Breast epithelium (tissue), 4 donors: ENCODE measurements at regions not wholly inside any gene's neighbourhood (a gene's known extent, or its start where the extent isn't known, plus 50 kb on each side); places are given as distances from the start of the nearest gene placed in this dataset.
A peak's percentile ranks its signal among the peaks of the same experiment; 100 is the strongest.

Experiments used
- DNase-seq, 2 donors: peaks; one replicate each; pipeline ENCODE4 v3.0.0-alpha.2; 2019; ENCODE audit warnings: low spot score in 2 of 2
- H3K27ac ChIP-seq, 2 donors: fragments of 200-600 bp; sonication (generic) in 1 of 2; one replicate each; pipeline ENCODE4 v1.5.1; 2016 to 2019; ENCODE audit warnings: mild to moderate bottlenecking in 1 of 2
- H3K27me3 ChIP-seq, 2 donors: fragments of 200-600 bp; sonication (generic) in 1 of 2; one replicate each; pipeline versions ENCODE4 v1.5.1 to v1.6.0; 2017 to 2019; ENCODE audit warnings: control low read depth in 1 of 2, mild to moderate bottlenecking in 1 of 2
- H3K36me3 ChIP-seq: fragments of 200-600 bp; one replicate; pipeline ENCODE4 v1.5.1; 2019
- H3K4me1 ChIP-seq, 2 donors: fragments of 200-600 bp; sonication (generic); one replicate each; pipeline ENCODE4 v1.5.1; 2016 to 2019; ENCODE audit warnings: control low read depth in 1 of 2
- H3K4me3 ChIP-seq, 3 donors: fragments of 200-600 bp; sonication (generic); 1 replicate in 2 of 3; 2 replicates in 1 of 3; pipeline ENCODE4 v1.5.1; 2016 to 2019; ENCODE audit warnings: mild to moderate bottlenecking in 3 of 3, moderate library complexity in 2 of 3
- H3K9me3 ChIP-seq, 2 donors: fragments of 200-600 bp; sonication (generic) in 1 of 2; one replicate each; pipeline ENCODE4 v1.5.1; 2016 to 2019; ENCODE audit warnings: control low read depth in 1 of 2
- CTCF ChIP-seq, 3 donors: fragments of 450-650 bp; IDR thresholded peaks; one replicate each; pipeline ENCODE4 v1.5.1; 2016 to 2017; ENCODE audit warnings: antibody characterized with exemption in 3 of 3, mild to moderate bottlenecking in 3 of 3, moderate library complexity in 3 of 3
- POLR2A ChIP-seq: fragments of 450-650 bp; IDR thresholded peaks from one replicate; pipeline ENCODE4 v1.6.1; 2016; ENCODE audit warnings: antibody characterized with exemption, mild to moderate bottlenecking, moderate library complexity
- POLR2AphosphoS5 ChIP-seq, 3 donors: sonication (generic); formaldehyde crosslinking; IDR thresholded peaks; one replicate each; pipeline ENCODE4 v1.6.1; 2017; ENCODE audit warnings: antibody characterized with exemption in 3 of 3
- intact Hi-C: fragments of 100-400 bp; cut with DNase I; formaldehyde crosslinking; loops from one replicate; pipeline ENCODE4 v1.15.1; 2023; ENCODE audit warnings: low total_unique reads

- Histone ChIP-seq H3K4me3 (no peak overlapping the region), H3K27me3 (no peaks in the 10 kb centered on the region), H3K4me1 (no peaks in the 10 kb centered on the region), H3K9me3 (no peaks in the 10 kb centered on the region), H3K36me3 (no peaks in the 10 kb centered on the region), H3K27ac (no peak overlapping the region)
- no peak for TF ChIP-seq CTCF (IDR thresholded peaks at IDR 0.05)
- intact Hi-C loops = no loop called here
- peak in 1 of 2 donors; percentile 14 for DNase-seq
Measured at GRCh38 chr3:10555263-10555662, 49.9 kb upstream of the ATP2B2 start.

GRCh38 chr3:10556312-10556711 lies 50.9 kb upstream of the ATP2B2 start:
- H3K9me3 ChIP-seq = no peaks in the 10 kb centered on the region
- H3K27ac ChIP-seq = no peak overlapping the region
- intact Hi-C loops = no loop called here
- H3K36me3 ChIP-seq = no peaks in the 10 kb centered on the region
- H3K4me3 ChIP-seq = no peak overlapping the region
- H3K4me1 ChIP-seq = no peaks in the 10 kb centered on the region
- peak in 1 of 2 donors; percentile 25 for DNase-seq
- TF ChIP-seq POLR2A = no peak
- TF ChIP-seq CTCF (IDR thresholded peaks at IDR 0.05) = no peak
- no peak for TF ChIP-seq POLR2AphosphoS5 (IDR thresholded peaks at IDR 0.05)
- H3K27me3 ChIP-seq = peaks cover 0 to 6% of the 10 kb centered on the region in 2 donors

GRCh38 chr3:10557250-10557649 lies 51.9 kb upstream of the ATP2B2 start:
- H3K27ac ChIP-seq = no peak overlapping the region
- intact Hi-C loops = no loop called here
- DNase-seq = peak in 1 of 2 donors; percentile 34
- no peaks in the 10 kb centered on the region for H3K36me3 ChIP-seq
- H3K4me3 ChIP-seq = no peak overlapping the region
- H3K9me3 ChIP-seq = no peaks in the 10 kb centered on the region
- no peak for TF ChIP-seq POLR2AphosphoS5 (IDR thresholded peaks at IDR 0.05)
- TF ChIP-seq POLR2A = no peak
- no peak for TF ChIP-seq CTCF (IDR thresholded peaks at IDR 0.05)
- H3K27me3 ChIP-seq = peaks cover 0 to 15% of the 10 kb centered on the region in 2 donors
- H3K4me1 ChIP-seq = no peaks in the 10 kb centered on the region

- DNase-seq = peak in 1 of 2 donors; percentile 41
- no peaks in the 10 kb centered on the region for H3K9me3 ChIP-seq
- H3K4me1 ChIP-seq = no peaks in the 10 kb centered on the region
- TF ChIP-seq CTCF (IDR thresholded peaks at IDR 0.05) = no peak
- no peak for TF ChIP-seq POLR2A
- no peak for TF ChIP-seq POLR2AphosphoS5 (IDR thresholded peaks at IDR 0.05)
- intact Hi-C loops = no loop called here
- no peaks in the 10 kb centered on the region for H3K36me3 ChIP-seq
- no peak overlapping the region for H3K4me3 ChIP-seq
- H3K27me3 ChIP-seq = peaks cover 0 to 18% of the 10 kb centered on the region in 2 donors
- no peak overlapping the region for H3K27ac ChIP-seq
Measured at GRCh38 chr3:10557781-10558373, 52.5 kb upstream of the ATP2B2 start.

- Histone ChIP-seq H3K9me3 (no peaks in the 10 kb centered on the region), H3K4me1 (no peaks in the 10 kb centered on the region), H3K4me3 (no peak overlapping the region), H3K36me3 (no peaks in the 10 kb centered on the region), H3K27me3 (peaks cover 0 to 18% of the 10 kb centered on the region in 2 donors), H3K27ac (no peak overlapping the region)
- intact Hi-C loops = no loop called here
- DNase-seq = no peak
- TF ChIP-seq POLR2AphosphoS5 (IDR thresholded peaks at IDR 0.05) (no peak), POLR2A (no peak)
Measured at GRCh38 chr3:10558736-10559135, 53.4 kb upstream of the ATP2B2 start.
